Right forelimb (tissue), 1 donor: ENCODE measurements at regions not wholly inside any gene's neighbourhood (a gene's known extent, or its start where the extent isn't known, plus 50 kb on each side); places are given as distances from the start of the nearest gene placed in this dataset.

Experiments used
- DNase-seq: peaks from one replicate; pipeline ENCODE4 v3.0.0-alpha.2; 2018

DNA sequence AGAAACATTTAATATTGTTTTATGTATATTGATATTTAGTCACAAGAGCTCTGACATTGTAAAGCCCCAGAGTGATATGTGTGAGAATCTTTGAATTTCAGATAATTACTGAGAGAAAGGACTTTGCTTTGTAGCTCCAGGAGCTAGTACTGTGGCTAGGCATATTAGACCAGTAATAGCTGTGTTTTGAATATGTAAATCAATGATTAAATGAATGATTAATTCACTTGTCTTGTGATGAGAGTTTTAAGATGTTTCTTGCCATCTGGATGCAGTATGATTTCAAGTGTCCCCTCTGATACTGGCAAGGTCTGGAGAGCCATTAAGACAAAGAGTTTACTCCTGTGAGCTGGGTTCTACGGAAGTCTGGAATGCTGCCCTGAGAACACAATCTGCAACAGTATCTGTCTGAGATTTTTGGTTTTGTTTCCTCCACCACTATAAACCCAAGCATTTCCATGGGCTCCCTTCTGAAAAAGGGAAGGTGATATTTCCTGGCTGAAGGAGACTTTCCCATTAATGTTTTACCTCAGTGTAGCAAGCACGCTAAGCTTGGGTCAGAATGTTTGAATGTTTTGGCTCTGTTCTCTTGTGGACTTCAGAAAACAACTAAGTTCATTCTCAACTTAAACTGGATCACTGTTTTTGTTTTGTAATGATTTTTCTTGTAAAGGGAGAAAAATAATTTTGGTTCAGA, 61.3 kb upstream of the BICC1 start:
- DNase-seq = no peak

DNA sequence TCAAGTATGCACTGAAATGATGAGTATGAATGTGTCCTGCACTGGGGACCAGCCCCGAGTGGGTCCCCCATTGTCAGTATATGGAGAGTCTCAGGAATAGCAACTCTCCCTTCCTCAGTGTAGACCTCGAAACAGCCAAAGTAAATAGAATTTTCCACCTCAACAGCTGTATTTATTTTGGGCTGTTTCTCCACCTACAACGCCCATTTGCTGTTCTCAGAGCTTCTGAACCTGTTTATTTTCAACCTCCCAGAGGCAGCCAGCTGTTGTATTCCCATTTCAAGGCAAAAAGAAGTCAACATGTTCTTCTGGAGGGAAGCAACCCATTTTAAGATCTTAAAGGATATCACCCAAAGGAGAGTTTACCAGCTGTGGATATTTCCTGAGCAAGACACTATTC, 59.6 kb upstream of the BICC1 start:
- no peak for DNase-seq

DNA sequence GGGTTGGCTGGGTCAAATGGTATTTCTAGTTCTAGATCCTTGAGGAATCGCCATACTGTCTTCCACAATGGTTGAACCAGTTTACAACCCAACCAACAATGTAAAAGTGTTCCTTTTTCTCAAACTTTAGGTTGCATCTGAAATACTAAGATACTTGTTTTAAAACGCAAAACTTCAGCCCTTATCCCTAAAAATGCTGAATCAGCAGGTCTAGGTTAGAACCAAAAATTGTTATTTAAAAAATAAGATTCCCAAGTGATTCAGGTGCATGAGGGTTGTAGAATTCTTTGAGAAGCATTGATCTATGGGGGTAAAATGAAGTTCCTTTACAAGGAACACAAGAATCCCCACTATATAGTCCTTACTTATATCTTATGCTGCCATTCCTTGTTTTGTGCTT, 56.5 kb upstream of the BICC1 start:
- DNase-seq = no peak

DNA sequence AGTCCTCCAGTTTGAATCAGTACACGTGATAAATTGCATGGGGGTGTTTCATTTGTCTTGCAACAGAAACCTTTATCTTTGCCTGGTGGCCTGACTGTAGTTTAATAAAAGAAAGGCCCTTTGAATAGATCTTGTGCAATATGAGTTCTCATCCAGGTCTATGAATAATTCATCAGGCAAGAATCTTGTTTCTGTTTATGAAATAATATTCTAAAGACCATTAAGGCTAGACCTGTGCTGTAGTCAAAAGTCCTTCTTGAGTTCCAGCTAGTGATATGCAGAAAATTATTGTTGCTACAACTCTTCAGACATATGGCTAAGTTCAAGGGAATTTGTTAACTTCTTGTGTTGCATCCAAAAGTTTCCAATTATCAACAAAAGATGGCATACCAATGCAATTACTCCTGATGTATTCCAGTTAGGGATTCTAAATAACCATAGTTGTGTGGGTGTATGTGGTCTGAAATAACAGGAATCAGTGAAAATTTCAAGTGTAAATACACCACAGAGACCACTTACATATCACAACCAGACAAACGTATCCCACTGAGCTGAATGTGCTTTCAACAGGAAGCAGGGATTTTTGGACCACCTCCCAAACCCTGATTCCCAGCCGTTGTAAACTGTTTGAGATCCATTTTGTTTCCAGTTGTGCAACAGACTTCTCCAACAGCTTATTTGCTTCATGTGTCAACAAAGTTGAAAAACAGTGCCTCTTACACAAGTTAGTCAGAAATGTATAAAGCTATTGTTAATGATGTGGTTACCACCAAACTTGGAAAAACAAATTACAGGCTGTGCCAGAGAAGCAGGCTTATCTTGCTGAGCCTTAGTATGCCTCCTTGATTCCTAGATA, 54.7 kb upstream of the BICC1 start:
- DNase-seq = peak; percentile 74

DNA sequence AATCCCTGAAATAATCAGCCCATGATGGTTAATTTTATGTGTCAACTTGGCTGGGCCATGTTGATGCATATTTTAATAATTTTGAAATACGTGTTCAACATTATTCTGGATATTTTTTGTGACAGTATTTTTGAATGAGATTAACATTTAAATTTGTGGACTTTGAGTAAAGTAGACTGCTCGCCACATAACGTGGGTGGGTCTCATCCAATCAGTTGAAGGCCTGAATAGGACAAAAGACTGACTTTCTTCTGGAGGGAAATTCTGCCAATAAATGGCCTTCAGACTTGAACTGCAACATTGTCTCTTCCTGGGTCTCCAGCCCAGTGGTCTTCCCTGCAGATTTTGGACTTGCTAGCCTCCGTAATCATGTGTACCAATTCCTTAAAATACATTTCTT, 53.6 kb upstream of the BICC1 start:
- DNase-seq = no peak

DNA sequence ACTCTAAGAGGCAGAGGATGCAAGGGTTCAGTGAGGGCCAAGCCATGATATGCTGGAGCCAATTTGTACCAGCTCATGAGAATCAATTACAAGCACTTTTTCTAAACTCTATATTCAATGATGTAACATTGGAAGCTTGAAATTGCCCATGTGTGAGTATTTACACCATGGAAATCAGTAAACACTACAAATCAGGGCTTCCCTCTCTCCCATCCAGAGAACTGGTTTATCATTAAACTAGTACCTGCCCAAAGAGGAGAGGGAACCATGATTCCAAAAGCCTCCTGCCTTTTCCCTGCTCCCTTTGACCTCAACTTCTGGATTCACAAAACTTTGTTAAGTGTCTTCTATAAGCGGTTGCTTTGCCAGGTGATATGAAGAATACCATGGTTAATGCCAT, 52.5 kb upstream of the BICC1 start:
- DNase-seq = no peak

DNA sequence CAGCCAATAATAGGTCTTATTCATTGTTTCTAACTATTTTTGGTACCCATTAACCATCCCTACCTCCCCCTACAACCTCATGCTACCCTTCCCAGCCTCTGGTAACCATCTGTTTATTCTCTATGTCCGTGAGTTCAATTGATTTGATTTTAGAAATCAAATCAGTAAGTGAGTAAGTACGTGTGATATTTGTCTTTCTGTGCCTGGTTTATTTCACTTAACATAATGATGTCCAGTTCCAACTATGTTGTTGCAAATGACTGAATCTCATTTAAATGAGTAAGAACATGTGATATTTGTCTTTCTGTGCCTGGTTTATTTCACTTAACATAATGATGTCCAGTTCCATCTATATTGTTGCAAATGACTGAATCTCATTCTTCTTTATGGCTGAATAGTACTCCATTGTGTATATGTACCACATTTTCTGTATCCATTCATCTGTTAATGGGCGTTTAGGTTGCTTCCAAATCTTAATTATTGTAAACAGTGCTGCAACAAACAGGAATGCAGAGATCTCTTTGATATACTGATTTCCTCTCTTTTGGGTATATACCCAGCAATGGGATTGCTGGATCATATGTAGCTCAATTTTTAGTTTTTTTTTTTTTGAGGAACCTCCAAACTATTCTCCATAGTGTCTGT, 49.7 kb upstream of the BICC1 start:
- no peak for DNase-seq
